G401 (cell line): ENCODE measurements at regions not wholly inside any gene's neighbourhood (a gene's known extent, or its start where the extent isn't known, plus 50 kb on each side); places are given as distances from the start of the nearest gene placed in this dataset.
"Not testable (repeated sequence)": the region's sequence is repeated elsewhere in the genome, so short reads cannot be mapped to it uniquely, and the experiment has no call there.

ENCODE experiments used
- DNase-seq: peaks from one replicate; pipeline ENCODE4 v3.0.0-alpha.2; 2015; ENCODE audit warnings: low spot score
- in situ Hi-C: cut with HindIII; loops from 2 replicates; pipeline ENCODE4 v1.10.0; 2016; ENCODE audit warnings: low sequenced_read_pairs, mixed read lengths

GRCh38 chr2:47628904-47629303 lies 58.1 kb upstream of the KCNK12 start:
- DNase-seq = no peak
- in situ Hi-C loops = no loop called here

GRCh38 chr2:47626664-47627063 lies 55.9 kb upstream of the KCNK12 start:
- no peak for DNase-seq
- in situ Hi-C loops = no loop called here

GRCh38 chr2:47623140-47623539 lies 52.4 kb upstream of the KCNK12 start:
- in situ Hi-C loops, DNase-seq: not testable (repeated sequence)

- in situ Hi-C loops = no loop called here
Measured at GRCh38 chr2:47620770-47621437, 50.1 kb upstream of the KCNK12 start.

More at GRCh38 chr2:47620770-47621437, 50.1 kb upstream of the KCNK12 start:
- DNase-seq = no peak
